ENCODE measurements at regions not wholly inside any gene's neighbourhood (a gene's known extent, or its start where the extent isn't known, plus 50 kb on each side); places are given as distances from the start of the nearest gene placed in this dataset.

DNA sequence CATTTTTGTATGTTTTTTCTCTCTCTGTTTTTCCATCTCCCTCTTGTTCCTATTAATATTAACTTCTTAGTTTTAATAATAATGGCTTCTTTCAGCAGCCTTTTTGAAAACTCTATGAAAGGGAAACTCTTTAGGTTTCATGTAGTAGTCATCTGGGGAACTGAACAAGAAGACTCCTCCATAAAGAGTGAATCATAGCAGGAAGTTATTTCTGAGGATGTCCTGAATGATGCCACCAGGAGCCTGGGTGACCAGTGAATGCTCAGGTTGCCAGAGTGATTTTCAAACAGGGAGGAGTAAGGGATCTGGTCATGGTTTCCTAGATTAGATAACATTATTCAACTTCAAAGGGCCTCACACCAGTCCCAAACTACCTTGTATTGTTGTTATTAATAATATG lies 212.8 kb upstream of the PDE5A start (continued):
- TF ChIP-seq, protein P1, sequence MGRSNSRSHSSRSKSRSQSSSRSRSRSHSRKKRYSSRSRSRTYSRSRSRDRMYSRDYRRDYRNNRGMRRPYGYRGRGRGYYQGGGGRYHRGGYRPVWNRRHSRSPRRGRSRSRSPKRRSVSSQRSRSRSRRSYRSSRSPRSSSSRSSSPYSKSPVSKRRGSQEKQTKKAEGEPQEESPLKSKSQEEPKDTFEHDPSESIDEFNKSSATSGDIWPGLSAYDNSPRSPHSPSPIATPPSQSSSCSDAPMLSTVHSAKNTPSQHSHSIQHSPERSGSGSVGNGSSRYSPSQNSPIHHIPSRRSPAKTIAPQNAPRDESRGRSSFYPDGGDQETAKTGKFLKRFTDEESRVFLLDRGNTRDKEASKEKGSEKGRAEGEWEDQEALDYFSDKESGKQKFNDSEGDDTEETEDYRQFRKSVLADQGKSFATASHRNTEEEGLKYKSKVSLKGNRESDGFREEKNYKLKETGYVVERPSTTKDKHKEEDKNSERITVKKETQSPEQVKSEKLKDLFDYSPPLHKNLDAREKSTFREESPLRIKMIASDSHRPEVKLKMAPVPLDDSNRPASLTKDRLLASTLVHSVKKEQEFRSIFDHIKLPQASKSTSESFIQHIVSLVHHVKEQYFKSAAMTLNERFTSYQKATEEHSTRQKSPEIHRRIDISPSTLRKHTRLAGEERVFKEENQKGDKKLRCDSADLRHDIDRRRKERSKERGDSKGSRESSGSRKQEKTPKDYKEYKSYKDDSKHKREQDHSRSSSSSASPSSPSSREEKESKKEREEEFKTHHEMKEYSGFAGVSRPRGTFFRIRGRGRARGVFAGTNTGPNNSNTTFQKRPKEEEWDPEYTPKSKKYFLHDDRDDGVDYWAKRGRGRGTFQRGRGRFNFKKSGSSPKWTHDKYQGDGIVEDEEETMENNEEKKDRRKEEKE (IDR thresholded peaks at IDR 0.05; ENCODE audit: borderline replicate concordance in 1 of 2, control insufficient read depth in 1 of 2, low read depth in 2 of 2, low read length in 1 of 2): no peak
- TF ChIP-seq, protein P2, sequence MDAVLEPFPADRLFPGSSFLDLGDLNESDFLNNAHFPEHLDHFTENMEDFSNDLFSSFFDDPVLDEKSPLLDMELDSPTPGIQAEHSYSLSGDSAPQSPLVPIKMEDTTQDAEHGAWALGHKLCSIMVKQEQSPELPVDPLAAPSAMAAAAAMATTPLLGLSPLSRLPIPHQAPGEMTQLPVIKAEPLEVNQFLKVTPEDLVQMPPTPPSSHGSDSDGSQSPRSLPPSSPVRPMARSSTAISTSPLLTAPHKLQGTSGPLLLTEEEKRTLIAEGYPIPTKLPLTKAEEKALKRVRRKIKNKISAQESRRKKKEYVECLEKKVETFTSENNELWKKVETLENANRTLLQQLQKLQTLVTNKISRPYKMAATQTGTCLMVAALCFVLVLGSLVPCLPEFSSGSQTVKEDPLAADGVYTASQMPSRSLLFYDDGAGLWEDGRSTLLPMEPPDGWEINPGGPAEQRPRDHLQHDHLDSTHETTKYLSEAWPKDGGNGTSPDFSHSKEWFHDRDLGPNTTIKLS (IDR thresholded peaks at IDR 0.05; ENCODE audit: borderline replicate concordance, low read depth): no peak
- no peak for TF ChIP-seq ZNF354B (CRISPR knock-in tag; IDR thresholded peaks at IDR 0.05)
- no peak for TF ChIP-seq ZNF507 (tag; conservative IDR thresholded peaks at IDR 0.05)

DNA sequence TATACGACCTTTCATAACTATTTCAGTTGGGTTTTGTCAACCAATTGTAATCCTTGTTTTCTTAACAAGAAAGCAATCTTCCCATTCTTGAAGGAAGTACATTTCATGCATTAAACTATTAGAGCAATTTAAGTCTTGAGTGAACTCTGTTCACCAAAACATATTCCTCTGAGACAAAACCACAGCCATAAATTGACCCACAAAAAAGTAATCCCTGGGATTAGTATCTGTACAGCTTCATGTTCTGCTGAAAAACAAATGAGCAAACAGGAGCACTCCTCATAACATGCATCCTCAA lies 207.0 kb upstream of the PDE5A start:
- Histone ChIP-seq H3K4me2 (ENCODE audit: insufficient read depth, low read length) (no peak overlapping the region), H3K9me3 (replicated peaks; ENCODE audit: control insufficient read depth, insufficient read depth, low read depth, low read length) (no peaks in the 10 kb centered on the region), H3K4me3 (no peak overlapping the region), H3K9me1 (ENCODE audit: control insufficient read depth, insufficient read depth, low read length) (no peaks in the 10 kb centered on the region), H3K4me1 (replicated peaks in 1 of 2; ENCODE audit: control insufficient read depth in 2 of 2, insufficient read depth in 2 of 2, low read length in 2 of 2) (no peaks in the 10 kb centered on the region), H2AFZ (ENCODE audit: low read depth, low read length) (no peak overlapping the region), H3K9ac (ENCODE audit: insufficient read depth in 1 of 2, low read depth in 2 of 2, low read length in 2 of 2) (no peak overlapping the region), H4K20me1 (replicated peaks; ENCODE audit: control insufficient read depth, insufficient read depth, low read length) (no peaks in the 10 kb centered on the region), H3K27ac (ENCODE audit: extremely low read depth, low read depth, low read length) (no peak overlapping the region), H3K27me3 (ENCODE audit: control insufficient read depth in 2 of 2, insufficient read depth in 2 of 2, low read length in 2 of 2) (no peaks in the 10 kb centered on the region), H3K36me3 (ENCODE audit: control insufficient read depth, insufficient read depth, low read length) (no peaks in the 10 kb centered on the region), H3K79me2 (ENCODE audit: control insufficient read depth, insufficient read depth, low read length) (no peaks in the 10 kb centered on the region)
- CTCF ChIA-PET (ENCODE audit: low intra/inter-chr PET ratio): no interaction called here
- FAIRE-seq: no peak
- DNase-seq (ENCODE audit: extremely low read depth in 1 of 4, low spot score in 3 of 4): no peak
- intact Hi-C loops (cut with micrococcal nuclease) (no loop called here), in situ Hi-C loops (cut with MboI) (no loop called here)
- no peak for ATAC-seq
- WGBS (ENCODE audit: insufficient coverage, low coverage, missing lambda C conversion rate): 0% methylated on average over 1 of the region's 1 CpG
- BruUV-seq (replicated peaks): no TSS peak
- POLR2A ChIA-PET: no interaction called here
- no peak for TF ChIP-seq SIN3B (IDR thresholded peaks at IDR 0.05; ENCODE audit: low read depth)
- TF ChIP-seq ZKSCAN8 (CRISPR knock-in tag; IDR thresholded peaks at IDR 0.05): no peak
- TF ChIP-seq, protein P3, sequence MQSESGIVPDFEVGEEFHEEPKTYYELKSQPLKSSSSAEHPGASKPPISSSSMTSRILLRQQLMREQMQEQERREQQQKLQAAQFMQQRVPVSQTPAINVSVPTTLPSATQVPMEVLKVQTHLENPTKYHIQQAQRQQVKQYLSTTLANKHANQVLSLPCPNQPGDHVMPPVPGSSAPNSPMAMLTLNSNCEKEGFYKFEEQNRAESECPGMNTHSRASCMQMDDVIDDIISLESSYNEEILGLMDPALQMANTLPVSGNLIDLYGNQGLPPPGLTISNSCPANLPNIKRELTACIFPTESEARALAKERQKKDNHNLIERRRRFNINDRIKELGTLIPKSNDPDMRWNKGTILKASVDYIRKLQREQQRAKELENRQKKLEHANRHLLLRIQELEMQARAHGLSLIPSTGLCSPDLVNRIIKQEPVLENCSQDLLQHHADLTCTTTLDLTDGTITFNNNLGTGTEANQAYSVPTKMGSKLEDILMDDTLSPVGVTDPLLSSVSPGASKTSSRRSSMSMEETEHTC (IDR thresholded peaks at IDR 0.05): no peak
- TF ChIP-seq MYNN (IDR thresholded peaks at IDR 0.05): no peak
- no peak for TF ChIP-seq MYNN (CRISPR knock-in tag; IDR thresholded peaks at IDR 0.05)

Data from K562 (cell line).